Ovary (tissue), 7 donors: ENCODE measurements at regions not wholly inside any gene's neighbourhood (a gene's known extent, or its start where the extent isn't known, plus 50 kb on each side); places are given as distances from the start of the nearest gene placed in this dataset.
A peak's percentile ranks its signal among the peaks of the same experiment; 100 is the strongest.

Experiments
- DNase-seq, 5 donors: peaks; one replicate each; pipeline ENCODE4 v3.0.0-alpha.2; 2019 to 2020
- H3K27ac ChIP-seq, 2 donors: fragments of 200-600 bp; one replicate each; pipeline versions ENCODE4 v1.5.1 to v1.8.0; 2019 to 2022
- H3K27me3 ChIP-seq: fragments of 200-600 bp; one replicate; pipeline ENCODE4 v1.8.0; 2022
- H3K36me3 ChIP-seq: fragments of 200-600 bp; sonication (generic); one replicate; pipeline ENCODE4 v1.5.1; 2019
- H3K4me1 ChIP-seq: one replicate; pipeline ENCODE4 v1.8.1; 2013; ENCODE audit warnings: mild to moderate bottlenecking, moderate library complexity; ENCODE audit not compliant: insufficient read depth
- H3K4me3 ChIP-seq: fragments of 200-600 bp; sonication (generic); one replicate; pipeline ENCODE4 v1.5.1; 2017
- H3K9me3 ChIP-seq, 2 donors: fragments of 200-600 bp in 1 of 2; sonication (generic) in 1 of 2; one replicate each; pipeline versions ENCODE4 v1.5.1 to v1.8.1; 2013 to 2019; ENCODE audit warnings: mild to moderate bottlenecking in 1 of 2, moderate library complexity in 1 of 2
- CTCF ChIP-seq, 3 donors: fragments of 450-650 bp in 2 of 3; fragments of 200-600 bp in 1 of 3; IDR thresholded peaks; one replicate each; pipeline versions ENCODE4 v1.5.1 to v1.8.0; 2016 to 2022; ENCODE audit warnings: antibody characterized with exemption in 3 of 3, mild to moderate bottlenecking in 1 of 3
- EP300 ChIP-seq: sonication (generic); formaldehyde crosslinking; IDR thresholded peaks from one replicate; pipeline ENCODE4 v1.6.1; 2017; ENCODE audit warnings: antibody characterized with exemption
- POLR2A ChIP-seq: fragments of 450-650 bp; IDR thresholded peaks from one replicate; pipeline ENCODE4 v1.6.1; 2017; ENCODE audit warnings: antibody characterized with exemption, mild to moderate bottlenecking, moderate library complexity
- WGBS, 3 donors: extraction: QIAGEN DNeasy Blood & Tissue Kit in 1 of 3; methylation state at CpG; one replicate each; pipeline versions ENCODE4 v1.1.5 to v1.1.7; 2013 to 2017; 5-methylcytosine and 5-hydroxymethylcytosine counted together
- intact Hi-C, 4 donors: fragments of 100-400 bp; cut with DNase I; formaldehyde crosslinking; loops; one replicate each; pipeline versions ENCODE4 v1.11.0 to v1.15.1; 2022 to 2023
- donor health status: DM: no; HTN: no; CAD: no; lungs with moderate emphysema.
- donor health status: DM: no; HTN: no; CAD: no.
- donor health status: Bipolar disorder and iron deficiency.
- donor health status: DM: no; HTN: no; CAD: no.
- donor health status: DM: yes; HTN: yes; CAD: no.

DNA sequence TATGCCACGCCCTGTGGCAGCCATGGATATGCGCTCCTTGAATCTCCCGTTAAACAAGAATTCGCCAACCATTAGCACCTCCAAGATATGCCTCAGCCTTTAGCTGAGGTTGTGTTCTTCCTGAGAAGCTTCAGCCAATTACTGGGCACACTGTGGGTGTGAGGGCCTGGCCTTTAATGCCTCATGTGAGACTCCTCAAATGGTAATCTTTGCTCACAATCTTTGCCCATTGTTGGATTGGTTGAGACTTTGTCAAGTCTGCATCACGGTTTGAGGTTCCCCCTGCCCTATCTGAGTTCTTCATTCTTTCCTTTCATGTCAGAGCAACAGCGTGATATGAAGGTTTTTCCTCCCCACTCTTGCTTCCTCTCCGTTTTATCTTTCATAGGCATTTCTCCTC is 108.1 kb upstream of the CCDC54 start:
- H3K9me3 ChIP-seq = no peaks in the 10 kb centered on the region
- H3K36me3 ChIP-seq = no peaks in the 10 kb centered on the region
- TF ChIP-seq CTCF (IDR thresholded peaks at IDR 0.05) = no peak
- no peak for TF ChIP-seq EP300
- no peak for TF ChIP-seq POLR2A
- H3K4me1 ChIP-seq = no peaks in the 10 kb centered on the region
- no peak overlapping the region for H3K27ac ChIP-seq
- intact Hi-C loops = loop anchor here in 2 of 4 donors (10.0 kb wide), 3 partner anchors 144 to 256 kb away; partner anchors contain the start of gene BBX (in 1 of the 2)
- H3K4me3 ChIP-seq = no peak overlapping the region
- WGBS, 3 donors = 94 to 95% (median 95%) methylated on average over 7 of the region's 7 CpGs
- H3K27me3 ChIP-seq = no peaks in the 10 kb centered on the region
- no peak for DNase-seq

DNA sequence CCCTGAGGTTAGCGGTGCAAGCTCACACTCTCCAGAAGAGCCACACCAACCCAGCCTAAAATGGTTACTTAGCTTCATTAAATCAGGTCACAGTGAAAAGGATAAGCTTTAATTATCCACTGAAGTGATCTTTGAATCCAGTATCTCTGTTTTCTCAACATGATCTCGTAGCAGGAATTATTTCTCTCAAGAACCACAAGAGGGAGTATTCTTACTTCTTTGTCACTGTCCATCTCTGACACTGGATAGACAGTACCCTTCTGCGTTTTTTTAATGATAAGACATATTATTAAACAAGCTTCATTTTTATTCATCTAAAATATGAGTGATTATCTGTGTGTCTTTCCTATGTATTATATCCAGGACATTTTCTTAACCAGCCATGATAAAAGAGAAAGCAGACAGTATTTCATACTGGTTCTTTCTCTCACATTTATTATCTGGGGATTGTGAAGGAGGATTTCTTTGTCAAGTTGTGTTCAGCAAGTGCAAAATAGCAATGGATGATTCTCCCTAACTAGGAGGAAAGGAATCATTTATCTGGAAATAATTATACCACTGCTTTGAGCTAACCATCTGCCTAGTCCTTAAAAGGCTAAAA is 105.4 kb upstream of the CCDC54 start:
- TF ChIP-seq CTCF (IDR thresholded peaks at IDR 0.05) (peak; percentile 46 to 68 (median 63)), EP300 (no peak), POLR2A (no peak)
- DNase-seq = no peak
- H3K27me3 ChIP-seq = no peaks in the 10 kb centered on the region
- no peaks in the 10 kb centered on the region for H3K4me1 ChIP-seq
- H3K36me3 ChIP-seq = no peaks in the 10 kb centered on the region
- H3K27ac ChIP-seq = no peak overlapping the region
- no peaks in the 10 kb centered on the region for H3K9me3 ChIP-seq
- H3K4me3 ChIP-seq = no peak overlapping the region
- 10 to 13% (median 12%) methylated on average over 3 of the region's 3 CpGs for WGBS, 3 donors
- intact Hi-C loops = loop anchor here in 1 of 4 donors (10.0 kb wide), 1 partner anchor 253 kb away; the partner anchor contains the start of gene BBX

- H3K36me3 ChIP-seq = no peaks in the 10 kb centered on the region
- H3K27ac ChIP-seq = no peak overlapping the region
- H3K27me3 ChIP-seq = no peaks in the 10 kb centered on the region
- DNase-seq = no peak
- intact Hi-C loops = loop anchor here in 1 of 4 donors (10.0 kb wide), 1 partner anchor 252 kb away; the partner anchor contains the start of gene BBX
- no peak overlapping the region for H3K4me3 ChIP-seq
- H3K9me3 ChIP-seq = no peaks in the 10 kb centered on the region
- TF ChIP-seq EP300 = no peak
- TF ChIP-seq POLR2A = no peak
- no peak for TF ChIP-seq CTCF (IDR thresholded peaks at IDR 0.05)
- H3K4me1 ChIP-seq = no peaks in the 10 kb centered on the region
- 83 to 87% (median 83%) methylated on average over 2 of the region's 2 CpGs for WGBS, 3 donors
These were observed 104.8 kb upstream of the CCDC54 start for GRCh38 chr3:107272471-107272870.

DNA sequence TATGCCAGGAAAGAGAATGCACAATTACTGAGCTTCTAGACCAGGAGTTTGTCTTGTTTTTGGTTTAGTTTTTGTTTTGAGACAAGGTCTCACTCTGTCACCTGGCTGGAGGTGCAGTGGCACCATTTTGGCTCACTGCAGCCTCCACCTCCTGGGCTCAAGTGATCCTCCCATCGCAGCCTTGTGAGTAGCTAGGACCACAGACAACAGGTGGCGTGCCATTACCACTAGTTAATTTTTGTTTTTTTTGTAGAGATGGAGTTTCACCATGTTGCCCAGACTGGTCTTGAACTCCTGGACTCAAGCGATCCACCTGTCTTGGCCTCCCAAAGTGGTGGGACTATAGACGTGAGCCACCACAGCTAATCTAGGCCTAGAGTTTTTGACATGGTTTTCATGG is 104.4 kb upstream of the CCDC54 start:
- intact Hi-C loops = loop anchor here in 1 of 4 donors (10.0 kb wide), 1 partner anchor 252 kb away; the partner anchor contains the start of gene BBX
- H3K27ac ChIP-seq = no peak overlapping the region
- no peaks in the 10 kb centered on the region for H3K9me3 ChIP-seq
- no peak for TF ChIP-seq CTCF (IDR thresholded peaks at IDR 0.05)
- no peak for TF ChIP-seq POLR2A
- no peak for TF ChIP-seq EP300
- no peak for DNase-seq
- no peak overlapping the region for H3K4me3 ChIP-seq
- H3K36me3 ChIP-seq = no peaks in the 10 kb centered on the region
- no peaks in the 10 kb centered on the region for H3K27me3 ChIP-seq
- 84 to 87% (median 85%) methylated on average over 4 of the region's 4 CpGs for WGBS, 3 donors
- H3K4me1 ChIP-seq = no peaks in the 10 kb centered on the region
